ENCODE measurements at regions not wholly inside any gene's neighbourhood (a gene's known extent, or its start where the extent isn't known, plus 50 kb on each side); places are given as distances from the start of the nearest gene placed in this dataset.

DNA sequence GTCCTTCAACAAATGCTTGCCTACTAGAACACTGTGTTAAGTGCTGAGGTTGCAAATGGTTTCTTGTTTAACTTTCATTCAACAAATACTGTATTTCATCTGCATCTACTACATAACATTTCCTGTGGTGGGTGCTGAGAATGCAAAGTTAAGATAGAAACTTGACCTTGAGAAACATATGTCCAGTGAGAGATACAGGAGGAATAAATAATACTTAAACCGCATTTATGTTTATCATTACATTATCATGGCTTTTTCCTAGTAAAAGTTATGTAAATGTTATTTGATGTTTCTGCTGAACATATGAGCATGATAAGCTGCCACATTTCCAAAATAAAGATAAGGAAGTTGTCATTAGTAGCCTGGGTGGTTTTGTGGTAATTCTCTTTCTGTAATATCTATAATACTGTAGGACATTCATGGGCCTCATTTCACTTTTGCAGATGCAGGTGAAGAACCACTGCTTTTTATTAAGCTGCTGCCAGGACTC is 590.4 kb downstream of the PLPP3 start:
- Histone ChIP-seq H3K4me1 (ENCODE audit: control insufficient read depth, extremely low read depth, insufficient read depth, low read length) (no peaks in the 10 kb centered on the region), H4K20me1 (ENCODE audit: control insufficient read depth, extremely low read depth, insufficient read depth, low read length) (no peaks in the 10 kb centered on the region), H3K27me3 (ENCODE audit: control insufficient read depth, insufficient read depth, low read length) (no peaks in the 10 kb centered on the region), H2AFZ (ENCODE audit: low read length) (no peak overlapping the region), H3K9ac (ENCODE audit: insufficient read depth, low read length) (no peak overlapping the region), H3K36me3 (ENCODE audit: control insufficient read depth, insufficient read depth, low read length) (no peaks in the 10 kb centered on the region), H3K9me3 (ENCODE audit: control insufficient read depth, insufficient read depth, low read depth, low read length) (no peaks in the 10 kb centered on the region), H3K4me3 (replicated peaks in 1 of 4; ENCODE audit: control extremely low read depth in 1 of 4, insufficient read depth in 1 of 4, low read depth in 3 of 4, low read length in 4 of 4) (no peak overlapping the region), H3K27ac (ENCODE audit: insufficient read depth, low read length) (no peak overlapping the region), H3K79me2 (ENCODE audit: control insufficient read depth, insufficient read depth, low read length) (no peaks in the 10 kb centered on the region), H3K4me2 (ENCODE audit: extremely low read depth, insufficient read depth, low read length) (no peak overlapping the region)
- peak in 1 of 2 donors; percentile 53 for DNase-seq (ENCODE audit: low read depth in 2 of 2)
- TF ChIP-seq EZH2 (IDR thresholded peaks at IDR 0.05; ENCODE audit: low read length, missing control alignments): no peak
- TF ChIP-seq, protein P1, sequence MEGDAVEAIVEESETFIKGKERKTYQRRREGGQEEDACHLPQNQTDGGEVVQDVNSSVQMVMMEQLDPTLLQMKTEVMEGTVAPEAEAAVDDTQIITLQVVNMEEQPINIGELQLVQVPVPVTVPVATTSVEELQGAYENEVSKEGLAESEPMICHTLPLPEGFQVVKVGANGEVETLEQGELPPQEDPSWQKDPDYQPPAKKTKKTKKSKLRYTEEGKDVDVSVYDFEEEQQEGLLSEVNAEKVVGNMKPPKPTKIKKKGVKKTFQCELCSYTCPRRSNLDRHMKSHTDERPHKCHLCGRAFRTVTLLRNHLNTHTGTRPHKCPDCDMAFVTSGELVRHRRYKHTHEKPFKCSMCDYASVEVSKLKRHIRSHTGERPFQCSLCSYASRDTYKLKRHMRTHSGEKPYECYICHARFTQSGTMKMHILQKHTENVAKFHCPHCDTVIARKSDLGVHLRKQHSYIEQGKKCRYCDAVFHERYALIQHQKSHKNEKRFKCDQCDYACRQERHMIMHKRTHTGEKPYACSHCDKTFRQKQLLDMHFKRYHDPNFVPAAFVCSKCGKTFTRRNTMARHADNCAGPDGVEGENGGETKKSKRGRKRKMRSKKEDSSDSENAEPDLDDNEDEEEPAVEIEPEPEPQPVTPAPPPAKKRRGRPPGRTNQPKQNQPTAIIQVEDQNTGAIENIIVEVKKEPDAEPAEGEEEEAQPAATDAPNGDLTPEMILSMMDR (conservative IDR thresholded peaks at IDR 0.05 in 1 of 2, IDR thresholded peaks at IDR 0.05 in 1 of 2; ENCODE audit: low read depth in 1 of 2, low read length in 2 of 2): no peak

DNA sequence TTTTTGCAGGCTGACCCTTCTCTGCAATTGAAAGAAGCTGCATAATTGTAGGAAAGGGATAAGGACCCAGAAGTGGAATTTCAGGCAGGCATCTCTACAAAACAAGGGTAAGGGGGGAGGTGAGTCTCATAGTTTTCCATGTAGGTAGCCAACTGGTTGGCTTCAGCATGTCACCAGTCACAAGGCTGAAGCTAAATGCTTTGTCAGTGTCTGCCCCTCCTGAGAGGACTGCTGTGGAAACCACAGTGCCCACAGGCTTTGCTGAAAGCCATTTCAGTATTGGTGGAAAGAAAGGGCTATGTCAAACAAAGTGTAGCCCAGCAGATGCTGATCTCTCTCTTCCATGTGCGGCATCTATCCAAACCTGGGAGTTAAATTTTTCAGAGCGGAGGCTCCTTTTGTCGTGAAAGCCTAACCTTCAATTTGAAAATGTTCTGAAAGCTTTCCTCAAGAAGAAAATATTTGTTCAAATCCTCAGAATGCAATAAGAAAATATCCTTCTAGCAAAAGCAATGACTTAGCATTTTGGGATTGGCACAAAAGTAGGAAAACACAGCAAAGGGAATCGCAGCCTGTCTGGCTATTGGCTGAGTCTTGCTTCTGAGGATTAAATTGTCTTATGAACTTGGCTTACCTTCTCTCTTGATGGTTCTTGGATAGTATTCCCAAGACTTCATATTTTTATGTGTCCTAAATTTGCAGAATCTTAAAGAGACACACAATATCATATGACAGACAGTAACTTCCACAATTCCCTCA is 591.7 kb downstream of the PLPP3 start:
- TF ChIP-seq, protein P1 (conservative IDR thresholded peaks at IDR 0.05 in 1 of 2, IDR thresholded peaks at IDR 0.05 in 1 of 2; ENCODE audit: low read depth in 1 of 2, low read length in 2 of 2): no peak
- TF ChIP-seq EZH2 (IDR thresholded peaks at IDR 0.05; ENCODE audit: low read length, missing control alignments): no peak
- Histone ChIP-seq H3K4me2 (ENCODE audit: extremely low read depth, insufficient read depth, low read length) (no peak overlapping the region), H4K20me1 (ENCODE audit: control insufficient read depth, extremely low read depth, insufficient read depth, low read length) (no peaks in the 10 kb centered on the region), H3K79me2 (ENCODE audit: control insufficient read depth, insufficient read depth, low read length) (no peaks in the 10 kb centered on the region), H2AFZ (ENCODE audit: low read length) (no peak overlapping the region), H3K4me1 (ENCODE audit: control insufficient read depth, extremely low read depth, insufficient read depth, low read length) (no peaks in the 10 kb centered on the region), H3K9me3 (ENCODE audit: control insufficient read depth, insufficient read depth, low read depth, low read length) (no peaks in the 10 kb centered on the region), H3K27ac (ENCODE audit: insufficient read depth, low read length) (no peak overlapping the region), H3K4me3 (replicated peaks in 1 of 4; ENCODE audit: control extremely low read depth in 1 of 4, insufficient read depth in 1 of 4, low read depth in 3 of 4, low read length in 4 of 4) (no peak overlapping the region), H3K36me3 (ENCODE audit: control insufficient read depth, insufficient read depth, low read length) (no peaks in the 10 kb centered on the region), H3K27me3 (ENCODE audit: control insufficient read depth, insufficient read depth, low read length) (no peaks in the 10 kb centered on the region), H3K9ac (ENCODE audit: insufficient read depth, low read length) (no peak overlapping the region)
- peak in 1 of 2 donors; percentile 8 for DNase-seq (ENCODE audit: low read depth in 2 of 2)

DNA sequence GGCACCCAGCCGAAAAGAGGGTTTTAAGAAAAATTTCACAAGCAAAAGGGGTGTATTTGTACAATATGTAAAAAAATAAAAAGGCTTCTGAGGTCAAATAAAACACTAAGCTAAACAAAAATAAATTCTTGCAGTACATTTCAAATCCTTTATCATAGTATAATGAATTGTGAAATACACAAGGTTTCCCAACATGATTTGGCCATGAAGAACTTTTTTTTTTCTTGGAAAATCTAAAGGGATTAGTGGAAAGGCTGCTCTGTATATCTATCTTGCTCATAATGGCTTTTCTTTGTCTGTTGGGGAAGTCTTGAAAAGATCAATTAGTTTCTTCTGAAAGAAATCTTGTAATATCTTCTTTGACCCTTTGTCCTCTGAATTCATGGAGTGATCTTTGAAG is 593.4 kb downstream of the PLPP3 start:
- H3K4me2 ChIP-seq (ENCODE audit: extremely low read depth, insufficient read depth, low read length): no peak overlapping the region

More for the DNA sequence above, 593.4 kb downstream of the PLPP3 start:
- Histone ChIP-seq H3K9ac (ENCODE audit: insufficient read depth, low read length) (no peak overlapping the region), H3K4me3 (replicated peaks in 1 of 4; ENCODE audit: control extremely low read depth in 1 of 4, insufficient read depth in 1 of 4, low read depth in 3 of 4, low read length in 4 of 4) (no peak overlapping the region), H3K79me2 (ENCODE audit: control insufficient read depth, insufficient read depth, low read length) (no peaks in the 10 kb centered on the region), H3K4me1 (ENCODE audit: control insufficient read depth, extremely low read depth, insufficient read depth, low read length) (no peaks in the 10 kb centered on the region), H2AFZ (ENCODE audit: low read length) (no peak overlapping the region), H3K27ac (ENCODE audit: insufficient read depth, low read length) (no peak overlapping the region), H3K9me3 (ENCODE audit: control insufficient read depth, insufficient read depth, low read depth, low read length) (no peaks in the 10 kb centered on the region), H3K27me3 (ENCODE audit: control insufficient read depth, insufficient read depth, low read length) (no peaks in the 10 kb centered on the region), H4K20me1 (ENCODE audit: control insufficient read depth, extremely low read depth, insufficient read depth, low read length) (no peaks in the 10 kb centered on the region), H3K36me3 (ENCODE audit: control insufficient read depth, insufficient read depth, low read length) (no peaks in the 10 kb centered on the region)
- TF ChIP-seq, protein P1 (conservative IDR thresholded peaks at IDR 0.05 in 1 of 2, IDR thresholded peaks at IDR 0.05 in 1 of 2; ENCODE audit: low read depth in 1 of 2, low read length in 2 of 2): no peak
- no peak for TF ChIP-seq EZH2 (IDR thresholded peaks at IDR 0.05; ENCODE audit: low read length, missing control alignments)
- peak in 1 of 2 donors; percentile 70 for DNase-seq (ENCODE audit: low read depth in 2 of 2)
